ENCODE measurements at regions not wholly inside any gene's neighbourhood (a gene's known extent, or its start where the extent isn't known, plus 50 kb on each side); places are given as distances from the start of the nearest gene placed in this dataset.

- TF ChIP-seq JUN (IDR thresholded peaks at IDR 0.05; ENCODE audit: borderline replicate concordance, insufficient read depth, insufficient read length, low read depth), result no peak
- TF ChIP-seq POLR2A (IDR thresholded peaks at IDR 0.05; ENCODE audit: low read depth, low read length), result no peak
- TF ChIP-seq, protein P1, sequence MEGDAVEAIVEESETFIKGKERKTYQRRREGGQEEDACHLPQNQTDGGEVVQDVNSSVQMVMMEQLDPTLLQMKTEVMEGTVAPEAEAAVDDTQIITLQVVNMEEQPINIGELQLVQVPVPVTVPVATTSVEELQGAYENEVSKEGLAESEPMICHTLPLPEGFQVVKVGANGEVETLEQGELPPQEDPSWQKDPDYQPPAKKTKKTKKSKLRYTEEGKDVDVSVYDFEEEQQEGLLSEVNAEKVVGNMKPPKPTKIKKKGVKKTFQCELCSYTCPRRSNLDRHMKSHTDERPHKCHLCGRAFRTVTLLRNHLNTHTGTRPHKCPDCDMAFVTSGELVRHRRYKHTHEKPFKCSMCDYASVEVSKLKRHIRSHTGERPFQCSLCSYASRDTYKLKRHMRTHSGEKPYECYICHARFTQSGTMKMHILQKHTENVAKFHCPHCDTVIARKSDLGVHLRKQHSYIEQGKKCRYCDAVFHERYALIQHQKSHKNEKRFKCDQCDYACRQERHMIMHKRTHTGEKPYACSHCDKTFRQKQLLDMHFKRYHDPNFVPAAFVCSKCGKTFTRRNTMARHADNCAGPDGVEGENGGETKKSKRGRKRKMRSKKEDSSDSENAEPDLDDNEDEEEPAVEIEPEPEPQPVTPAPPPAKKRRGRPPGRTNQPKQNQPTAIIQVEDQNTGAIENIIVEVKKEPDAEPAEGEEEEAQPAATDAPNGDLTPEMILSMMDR (IDR thresholded peaks at IDR 0.05; ENCODE audit: extremely low read depth in 1 of 2, insufficient read depth in 1 of 2, low read depth in 1 of 2, low read length in 2 of 2), result no peak
- no peak for TF ChIP-seq EZH2 (IDR thresholded peaks at IDR 0.05; ENCODE audit: borderline replicate concordance, low read depth, low read length, severe bottlenecking)
- TF ChIP-seq MYC (IDR thresholded peaks at IDR 0.05; ENCODE audit: low read depth, low read length), result no peak
- TF ChIP-seq POLR2AphosphoS5 (IDR thresholded peaks at IDR 0.05; ENCODE audit: insufficient read depth, low read depth, low read length), result no peak
Observed at GRCh38 chr3:124360563-124360962, 368.6 kb upstream of the ROPN1 start.
